Skeletal muscle tissue (tissue), 3 donors: ENCODE measurements at regions not wholly inside any gene's neighbourhood (a gene's known extent, or its start where the extent isn't known, plus 50 kb on each side); places are given as distances from the start of the nearest gene placed in this dataset.
A peak's percentile ranks its signal among the peaks of the same experiment; 100 is the strongest.

Source experiments
- H3K27ac ChIP-seq: one replicate; pipeline ENCODE4 v1.7.0; 2013; ENCODE audit warnings: mild to moderate bottlenecking, low read depth, low read length, inconsistent platforms
- H3K27me3 ChIP-seq, 3 donors: one replicate each; pipeline ENCODE4 v1.7.0; 2013; ENCODE audit warnings: low read length in 3 of 3; ENCODE audit not compliant: control insufficient read depth in 3 of 3, insufficient read depth in 3 of 3
- H3K36me3 ChIP-seq, 3 donors: one replicate each; pipeline ENCODE4 v1.7.0; 2013; ENCODE audit warnings: low read length in 3 of 3; ENCODE audit not compliant: control insufficient read depth in 3 of 3, insufficient read depth in 3 of 3
- H3K4me1 ChIP-seq, 3 donors: one replicate each; pipeline ENCODE4 v1.7.0; 2013; ENCODE audit warnings: low read length in 3 of 3, mild to moderate bottlenecking in 3 of 3; ENCODE audit not compliant: control insufficient read depth in 3 of 3, insufficient read depth in 3 of 3
- H3K4me3 ChIP-seq, 3 donors: one replicate each; pipeline ENCODE4 v1.7.0; 2013; ENCODE audit warnings: low read length in 3 of 3
- H3K9ac ChIP-seq, 3 donors: one replicate each; pipeline ENCODE4 v1.7.0; 2013; ENCODE audit warnings: low read length in 3 of 3, mild to moderate bottlenecking in 3 of 3, moderate library complexity in 2 of 3, low read depth in 1 of 3
- H3K9me3 ChIP-seq, 3 donors: one replicate each; pipeline ENCODE4 v1.7.0; 2013; ENCODE audit warnings: low read length in 3 of 3; ENCODE audit not compliant: control insufficient read depth in 3 of 3
- donor health status: Osteomylitis.

GRCh38 chr14:100381395-100382105 is 58.4 kb downstream of the SLC25A47 start:
- Histone ChIP-seq H3K4me3 (no peak overlapping the region), H3K36me3 (peaks cover 2 to 6% (median 5%) of the 10 kb centered on the region in 3 donors), H3K4me1 (peaks cover 27 to 48% (median 36%) of the 10 kb centered on the region in 3 donors), H3K9me3 (no peaks in the 10 kb centered on the region), H3K27ac (no peak overlapping the region), H3K9ac (peak overlapping the region; percentile 13 to 71 (median 29)), H3K27me3 (no peaks in the 10 kb centered on the region)

DNA sequence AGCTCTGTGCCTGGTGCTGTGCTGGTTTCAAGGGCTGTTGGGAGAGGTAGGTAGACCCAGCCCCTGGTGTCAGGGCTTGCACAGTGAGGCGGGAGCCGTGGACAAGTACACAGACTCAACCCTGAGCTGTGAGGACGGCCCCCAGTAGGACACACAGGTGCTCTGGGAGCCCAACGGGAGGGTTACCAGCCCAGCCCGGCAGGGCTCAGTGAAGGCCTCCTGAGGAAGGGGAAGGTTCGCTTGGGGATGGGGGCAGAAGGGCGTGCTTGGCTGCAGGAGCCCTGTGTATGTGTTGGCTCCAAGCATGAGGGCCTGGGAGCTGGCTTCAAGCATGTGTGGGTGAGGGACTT is 58.9 kb downstream of the SLC25A47 start:
- Histone ChIP-seq H3K9me3 (no peaks in the 10 kb centered on the region), H3K36me3 (peaks cover 2 to 6% (median 5%) of the 10 kb centered on the region in 3 donors), H3K9ac (peak overlapping the region; percentile 13 to 71 (median 29)), H3K27me3 (no peaks in the 10 kb centered on the region), H3K4me3 (no peak overlapping the region), H3K27ac (no peak overlapping the region), H3K4me1 (peaks cover 22 to 43% (median 31%) of the 10 kb centered on the region in 3 donors)

GRCh38 chr14:100383727-100384158 is 60.6 kb downstream of the SLC25A47 start:
- H3K9ac ChIP-seq: peak overlapping the region in 1 of 3 donors; percentile 57
- H3K9me3 ChIP-seq: no peaks in the 10 kb centered on the region
- H3K4me3 ChIP-seq: no peak overlapping the region
- H3K27me3 ChIP-seq: no peaks in the 10 kb centered on the region
- peaks cover 2 to 6% (median 5%) of the 10 kb centered on the region in 3 donors for H3K36me3 ChIP-seq
- H3K27ac ChIP-seq: no peak overlapping the region
- H3K4me1 ChIP-seq: peaks cover 17 to 36% (median 24%) of the 10 kb centered on the region in 3 donors

GRCh38 chr14:100384277-100384676 is 61.1 kb downstream of the SLC25A47 start:
- H3K36me3 ChIP-seq: peaks cover 2 to 6% (median 5%) of the 10 kb centered on the region in 3 donors
- H3K4me3 ChIP-seq: no peak overlapping the region
- no peak overlapping the region for H3K27ac ChIP-seq
- no peaks in the 10 kb centered on the region for H3K27me3 ChIP-seq
- no peaks in the 10 kb centered on the region for H3K9me3 ChIP-seq
- peaks cover 17 to 36% (median 24%) of the 10 kb centered on the region in 3 donors for H3K4me1 ChIP-seq
- H3K9ac ChIP-seq: peak overlapping the region; percentile 22 to 45 (median 38)

GRCh38 chr14:100384819-100385813 is 62.0 kb downstream of the SLC25A47 start:
- Histone ChIP-seq H3K4me1 (peaks cover 20 to 41% (median 28%) of the 10 kb centered on the region in 3 donors), H3K4me3 (no peak overlapping the region), H3K9ac (peak overlapping the region in 1 of 3 donors; percentile 22), H3K27me3 (no peaks in the 10 kb centered on the region), H3K27ac (no peak overlapping the region), H3K9me3 (no peaks in the 10 kb centered on the region), H3K36me3 (peaks cover 2 to 6% (median 5%) of the 10 kb centered on the region in 3 donors)

GRCh38 chr14:100386121-100386520 is 63.0 kb downstream of the SLC25A47 start:
- Histone ChIP-seq H3K27ac (no peak overlapping the region), H3K4me1 (peaks cover 23 to 41% (median 26%) of the 10 kb centered on the region in 3 donors), H3K4me3 (no peak overlapping the region), H3K36me3 (peaks cover 2 to 6% (median 5%) of the 10 kb centered on the region in 3 donors), H3K27me3 (no peaks in the 10 kb centered on the region), H3K9ac (no peak overlapping the region), H3K9me3 (no peaks in the 10 kb centered on the region)

DNA sequence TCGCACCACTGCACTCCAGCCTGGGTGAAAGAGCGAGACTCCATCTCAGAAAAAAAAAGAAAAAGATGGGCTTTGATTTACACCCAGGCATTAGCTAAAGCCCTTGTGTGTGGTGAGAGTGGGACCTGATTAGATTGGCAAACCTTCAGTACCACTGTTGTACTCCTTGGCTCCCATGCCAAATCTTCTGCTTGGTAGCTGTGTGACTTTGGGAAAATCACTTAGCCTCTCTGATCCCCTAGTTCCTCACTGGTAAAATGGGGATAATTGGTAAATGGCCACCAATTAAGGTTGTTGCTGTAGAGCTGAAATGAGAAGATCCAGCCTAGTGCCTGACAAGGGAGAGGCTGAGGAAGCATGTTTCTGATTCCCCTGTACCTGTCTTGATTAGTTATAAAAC is 63.7 kb downstream of the SLC25A47 start:
- H3K27me3 ChIP-seq: no peaks in the 10 kb centered on the region
- H3K27ac ChIP-seq: no peak overlapping the region
- H3K4me3 ChIP-seq: no peak overlapping the region
- peaks cover 22 to 34% (median 22%) of the 10 kb centered on the region in 3 donors for H3K4me1 ChIP-seq
- H3K9me3 ChIP-seq: no peaks in the 10 kb centered on the region
- peaks cover 1 to 6% (median 3%) of the 10 kb centered on the region in 3 donors for H3K36me3 ChIP-seq
- no peak overlapping the region for H3K9ac ChIP-seq

- Histone ChIP-seq H3K4me1 (peaks cover 16 to 28% (median 16%) of the 10 kb centered on the region in 3 donors), H3K9ac (no peak overlapping the region), H3K27ac (no peak overlapping the region), H3K9me3 (no peaks in the 10 kb centered on the region), H3K36me3 (peaks cover 0 to 4% (median 0%) of the 10 kb centered on the region in 3 donors), H3K4me3 (no peak overlapping the region), H3K27me3 (no peaks in the 10 kb centered on the region)
Observed at GRCh38 chr14:100387450-100387849, 64.3 kb downstream of the SLC25A47 start.

GRCh38 chr14:100388103-100389054 is 65.2 kb downstream of the SLC25A47 start:
- H3K9ac ChIP-seq: no peak overlapping the region
- no peaks in the 10 kb centered on the region for H3K27me3 ChIP-seq
- peaks cover 11 to 21% (median 12%) of the 10 kb centered on the region in 3 donors for H3K4me1 ChIP-seq
- no peaks in the 10 kb centered on the region for H3K36me3 ChIP-seq
- no peak overlapping the region for H3K27ac ChIP-seq
- H3K9me3 ChIP-seq: no peaks in the 10 kb centered on the region
- H3K4me3 ChIP-seq: no peak overlapping the region
